SK-N-SH treated with all-trans-retinoic acid at 6 μM for 48 hours (cell line): ENCODE measurements at regions not wholly inside any gene's neighbourhood (a gene's known extent, or its start where the extent isn't known, plus 50 kb on each side); places are given as distances from the start of the nearest gene placed in this dataset.

Experiments used
- ATAC-seq: fragments of 200-7000 bp; cut with Tn5 transposase; 3 replicates; pipeline ENCODE4 v1.9.1; 2020; ENCODE audit warnings: mild to moderate bottlenecking, moderate library complexity
- ARNTL ChIP-seq: fragments of 450-650 bp; formaldehyde crosslinking; IDR thresholded peaks from 2 replicates; pipeline ENCODE4 v1.5.0; 2020; ENCODE audit warnings: low read depth, mild to moderate bottlenecking, moderate library complexity, borderline replicate concordance
- BACH2 ChIP-seq: fragments of 250-450 bp; sonication (Bioruptor Pico); IDR thresholded peaks from 2 replicates; pipeline ENCODE4 v1.9.0; 2021; ENCODE audit warnings: mild to moderate bottlenecking, borderline replicate concordance
- CSDC2 ChIP-seq: fragments of 250-450 bp; sonication (Bioruptor Pico); IDR thresholded peaks from 2 replicates; pipeline ENCODE4 v1.5.0; 2020; ENCODE audit warnings: mild to moderate bottlenecking, moderate library complexity
- ESRRG ChIP-seq: fragments of 250-450 bp; sonication (Bioruptor Pico); IDR thresholded peaks from 2 replicates; pipeline ENCODE4 v1.6.1; 2021; ENCODE audit warnings: mild to moderate bottlenecking
- GLIS3 ChIP-seq: fragments of 250-450 bp; sonication (Bioruptor Pico); IDR thresholded peaks from 2 replicates; pipeline ENCODE4 v1.5.0; 2020; ENCODE audit warnings: mild to moderate bottlenecking, moderate library complexity
- ISL1 ChIP-seq: fragments of 250-450 bp; sonication (Bioruptor Pico); IDR thresholded peaks from 2 replicates; pipeline ENCODE4 v2.1.2; 2022; ENCODE audit warnings: mild to moderate bottlenecking, moderate library complexity
- OSR1 ChIP-seq: fragments of 250-450 bp; sonication (Bioruptor Pico); IDR thresholded peaks from 2 replicates; pipeline ENCODE4 v1.8.0; 2022; ENCODE audit warnings: moderate library complexity, mild to moderate bottlenecking, inconsistent platforms
- PPARA ChIP-seq: fragments of 250-450 bp; sonication (Bioruptor Pico); IDR thresholded peaks from 2 replicates; pipeline ENCODE4 v1.5.0; 2020; ENCODE audit warnings: mild to moderate bottlenecking, borderline replicate concordance
- RARB ChIP-seq: fragments of 250-450 bp; sonication (Bioruptor Pico); IDR thresholded peaks from 2 replicates; pipeline ENCODE4 v1.8.0; 2021; ENCODE audit warnings: mild to moderate bottlenecking, moderate library complexity
- TCF4 ChIP-seq: fragments of 250-450 bp; sonication (Bioruptor Pico); IDR thresholded peaks from 2 replicates; pipeline ENCODE4 v1.8.0; 2021; ENCODE audit warnings: mild to moderate bottlenecking, moderate library complexity, borderline replicate concordance
- TOX ChIP-seq: fragments of 250-450 bp; sonication (Bioruptor Pico); IDR thresholded peaks from 2 replicates; pipeline ENCODE4 v1.8.0; 2021; ENCODE audit warnings: mild to moderate bottlenecking, moderate library complexity, borderline replicate concordance
- ZC3H10 ChIP-seq: fragments of 250-450 bp; sonication (Bioruptor Pico); IDR thresholded peaks from 2 replicates; pipeline ENCODE4 v1.5.1; 2021; ENCODE audit warnings: mild to moderate bottlenecking, moderate library complexity
- ZFP3 ChIP-seq: fragments of 250-450 bp; sonication (Bioruptor Pico); IDR thresholded peaks from 2 replicates; pipeline ENCODE4 v1.5.0; 2020; ENCODE audit warnings: mild to moderate bottlenecking, moderate library complexity
- ZFP30 ChIP-seq: fragments of 450-650 bp; formaldehyde crosslinking; IDR thresholded peaks from 2 replicates; pipeline ENCODE4 v1.5.0; 2022; ENCODE audit warnings: mild to moderate bottlenecking, moderate library complexity
- ZNF565 ChIP-seq: fragments of 450-650 bp; formaldehyde crosslinking; conservative IDR thresholded peaks from 2 replicates; pipeline ENCODE4 v1.5.0; 2020; ENCODE audit warnings: low read depth, mild to moderate bottlenecking, moderate library complexity
- ZNF70 ChIP-seq: fragments of 450-650 bp; formaldehyde crosslinking; IDR thresholded peaks from 2 replicates; pipeline ENCODE4 v1.5.0; 2020; ENCODE audit warnings: mild to moderate bottlenecking, moderate library complexity
- TF ChIP-seq, protein P1 (sequence below): fragments of 250-450 bp; sonication (Bioruptor Pico); IDR thresholded peaks from 2 replicates; pipeline ENCODE4 v1.8.0; 2021; ENCODE audit warnings: low read depth, mild to moderate bottlenecking, moderate library complexity, borderline replicate concordance
- TF ChIP-seq, protein P2 (sequence below): fragments of 250-450 bp; sonication (Bioruptor Pico); IDR thresholded peaks from 2 replicates; pipeline ENCODE4 v1.5.1; 2021; ENCODE audit warnings: mild to moderate bottlenecking, moderate library complexity
- TF ChIP-seq, protein P3 (sequence below): fragments of 250-450 bp; sonication (Bioruptor Pico); IDR thresholded peaks from 2 replicates; pipeline ENCODE4 v1.8.0; 2020; ENCODE audit warnings: mild to moderate bottlenecking, moderate library complexity, borderline replicate concordance
- TF ChIP-seq, protein P4 (sequence below): fragments of 250-450 bp; sonication (Bioruptor Pico); IDR thresholded peaks from 2 replicates; pipeline ENCODE4 v1.5.1; 2020; ENCODE audit warnings: low read depth, mild to moderate bottlenecking, moderate library complexity
- TF ChIP-seq, protein P5 (sequence below): fragments of 250-450 bp; sonication (Bioruptor Pico); IDR thresholded peaks from 2 replicates; pipeline ENCODE4 v1.5.0; 2020; ENCODE audit warnings: mild to moderate bottlenecking, moderate library complexity

DNA sequence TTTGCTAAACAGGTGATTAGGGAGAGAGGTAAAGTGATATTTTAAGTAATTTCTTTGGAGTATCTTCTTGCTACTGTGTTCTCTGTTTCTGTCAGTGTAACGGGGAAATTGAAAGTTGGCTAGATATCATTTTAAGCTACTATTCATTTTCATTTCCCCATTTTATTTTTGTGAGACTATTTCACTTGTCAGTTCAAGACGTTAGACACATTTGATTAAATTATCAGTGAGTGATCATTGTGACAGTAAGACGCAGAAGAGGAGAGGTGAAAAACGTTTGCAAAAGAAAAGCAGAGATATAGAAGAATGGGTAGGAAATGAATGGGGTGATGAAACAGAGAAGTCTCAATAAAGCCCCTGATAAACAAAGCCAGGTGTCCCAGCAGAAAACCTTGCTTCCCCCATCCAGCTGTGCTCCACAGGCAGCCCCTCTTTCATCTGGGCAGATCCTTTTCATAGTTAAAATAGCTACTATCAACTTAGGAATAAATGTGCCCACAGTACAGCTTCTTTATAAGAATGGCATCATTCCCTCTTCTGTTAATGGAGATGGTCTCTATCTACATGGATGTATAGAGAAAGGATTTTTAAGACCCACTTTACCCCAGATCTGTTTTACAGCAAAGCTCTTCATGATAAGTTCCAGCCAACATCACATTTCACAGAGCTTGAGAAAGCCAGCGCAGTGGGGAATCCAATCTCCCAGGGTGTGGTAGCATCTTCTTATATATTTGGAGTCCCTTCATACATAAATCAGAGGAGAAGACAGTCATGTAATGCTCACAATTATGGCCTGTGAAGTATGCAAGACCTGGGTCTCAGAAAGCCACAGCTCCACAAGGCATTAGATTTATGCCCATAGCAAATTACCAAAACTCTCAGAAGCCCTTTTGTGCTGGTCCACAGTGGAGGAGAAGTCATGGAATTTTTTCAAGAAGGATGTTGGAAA is 138.1 kb upstream of the ITGB1 start:
- TF ChIP-seq ZFP30 (CRISPR knock-in tag) (no peak), ARNTL (CRISPR knock-in tag) (no peak), ESRRG (CRISPR knock-in tag) (no peak), ZNF565 (CRISPR knock-in tag) (no peak), ZFP3 (no peak), ZNF70 (no peak), PPARA (CRISPR knock-in tag) (no peak), GLIS3 (CRISPR knock-in tag) (no peak), ZC3H10 (CRISPR knock-in tag) (no peak)
- TF ChIP-seq, protein P1, sequence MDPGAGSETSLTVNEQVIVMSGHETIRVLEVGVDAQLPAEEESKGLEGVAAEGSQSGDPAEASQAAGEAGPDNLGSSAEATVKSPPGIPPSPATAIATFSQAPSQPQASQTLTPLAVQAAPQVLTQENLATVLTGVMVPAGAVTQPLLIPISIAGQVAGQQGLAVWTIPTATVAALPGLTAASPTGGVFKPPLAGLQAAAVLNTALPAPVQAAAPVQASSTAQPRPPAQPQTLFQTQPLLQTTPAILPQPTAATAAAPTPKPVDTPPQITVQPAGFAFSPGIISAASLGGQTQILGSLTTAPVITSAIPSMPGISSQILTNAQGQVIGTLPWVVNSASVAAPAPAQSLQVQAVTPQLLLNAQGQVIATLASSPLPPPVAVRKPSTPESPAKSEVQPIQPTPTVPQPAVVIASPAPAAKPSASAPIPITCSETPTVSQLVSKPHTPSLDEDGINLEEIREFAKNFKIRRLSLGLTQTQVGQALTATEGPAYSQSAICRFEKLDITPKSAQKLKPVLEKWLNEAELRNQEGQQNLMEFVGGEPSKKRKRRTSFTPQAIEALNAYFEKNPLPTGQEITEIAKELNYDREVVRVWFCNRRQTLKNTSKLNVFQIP (CRISPR knock-in tag), result no peak
- TF ChIP-seq, protein P2, sequence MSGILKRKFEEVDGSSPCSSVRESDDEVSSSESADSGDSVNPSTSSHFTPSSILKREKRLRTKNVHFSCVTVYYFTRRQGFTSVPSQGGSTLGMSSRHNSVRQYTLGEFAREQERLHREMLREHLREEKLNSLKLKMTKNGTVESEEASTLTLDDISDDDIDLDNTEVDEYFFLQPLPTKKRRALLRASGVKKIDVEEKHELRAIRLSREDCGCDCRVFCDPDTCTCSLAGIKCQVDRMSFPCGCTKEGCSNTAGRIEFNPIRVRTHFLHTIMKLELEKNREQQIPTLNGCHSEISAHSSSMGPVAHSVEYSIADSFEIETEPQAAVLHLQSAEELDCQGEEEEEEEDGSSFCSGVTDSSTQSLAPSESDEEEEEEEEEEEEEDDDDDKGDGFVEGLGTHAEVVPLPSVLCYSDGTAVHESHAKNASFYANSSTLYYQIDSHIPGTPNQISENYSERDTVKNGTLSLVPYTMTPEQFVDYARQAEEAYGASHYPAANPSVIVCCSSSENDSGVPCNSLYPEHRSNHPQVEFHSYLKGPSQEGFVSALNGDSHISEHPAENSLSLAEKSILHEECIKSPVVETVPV (CRISPR knock-in tag), result no peak
- TF ChIP-seq, all 23 proteins: peak for 0
- no peak for ATAC-seq

DNA sequence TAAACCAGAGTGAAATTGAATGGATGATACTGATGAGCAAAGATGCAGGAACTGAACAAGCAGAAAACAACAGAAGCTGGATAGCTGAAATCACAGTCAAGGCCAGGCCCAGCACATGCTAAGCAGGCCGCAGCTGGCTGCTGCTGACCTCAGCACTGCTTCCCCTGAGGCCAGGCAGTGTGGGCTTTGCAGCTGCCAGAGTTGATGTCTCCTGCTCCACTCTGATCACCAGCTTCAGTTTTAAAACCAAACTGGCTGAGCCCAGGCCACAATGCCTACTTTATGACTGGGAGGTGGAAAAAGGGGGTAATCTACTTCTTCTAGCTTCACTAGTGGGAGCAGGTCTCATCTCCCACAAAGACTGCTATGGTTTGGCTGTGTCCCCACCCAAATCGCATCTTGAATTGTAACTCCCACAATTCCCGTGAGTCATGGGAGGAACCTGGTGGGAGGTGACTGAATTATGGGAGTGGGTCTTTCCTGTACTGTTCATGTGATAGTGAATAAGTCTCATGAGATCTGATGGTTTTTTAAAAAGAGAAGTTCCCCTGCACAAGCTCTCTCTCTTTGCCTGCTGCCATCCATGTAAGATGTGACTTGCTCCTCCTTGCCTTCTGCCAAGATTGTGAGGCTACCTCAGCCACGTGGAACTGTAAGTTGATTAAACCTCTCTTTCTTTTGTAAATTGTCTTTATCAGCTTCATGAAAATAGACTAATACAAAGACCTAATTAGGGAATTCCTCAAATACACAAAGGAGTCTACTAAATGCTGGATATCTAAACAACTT is 136.4 kb upstream of the ITGB1 start:
- TF ChIP-seq, protein P2 (CRISPR knock-in tag), result no peak
- TF ChIP-seq TCF4 (CRISPR knock-in tag), result no peak
- no peak for TF ChIP-seq ESRRG (CRISPR knock-in tag)
- TF ChIP-seq OSR1 (CRISPR knock-in tag), result no peak
- TF ChIP-seq ISL1 (CRISPR knock-in tag), result no peak
- no peak for TF ChIP-seq ZC3H10 (CRISPR knock-in tag)
- TF ChIP-seq, protein P3, sequence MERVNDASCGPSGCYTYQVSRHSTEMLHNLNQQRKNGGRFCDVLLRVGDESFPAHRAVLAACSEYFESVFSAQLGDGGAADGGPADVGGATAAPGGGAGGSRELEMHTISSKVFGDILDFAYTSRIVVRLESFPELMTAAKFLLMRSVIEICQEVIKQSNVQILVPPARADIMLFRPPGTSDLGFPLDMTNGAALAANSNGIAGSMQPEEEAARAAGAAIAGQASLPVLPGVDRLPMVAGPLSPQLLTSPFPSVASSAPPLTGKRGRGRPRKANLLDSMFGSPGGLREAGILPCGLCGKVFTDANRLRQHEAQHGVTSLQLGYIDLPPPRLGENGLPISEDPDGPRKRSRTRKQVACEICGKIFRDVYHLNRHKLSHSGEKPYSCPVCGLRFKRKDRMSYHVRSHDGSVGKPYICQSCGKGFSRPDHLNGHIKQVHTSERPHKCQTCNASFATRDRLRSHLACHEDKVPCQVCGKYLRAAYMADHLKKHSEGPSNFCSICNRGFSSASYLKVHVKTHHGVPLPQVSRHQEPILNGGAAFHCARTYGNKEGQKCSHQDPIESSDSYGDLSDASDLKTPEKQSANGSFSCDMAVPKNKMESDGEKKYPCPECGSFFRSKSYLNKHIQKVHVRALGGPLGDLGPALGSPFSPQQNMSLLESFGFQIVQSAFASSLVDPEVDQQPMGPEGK (CRISPR knock-in tag), result no peak
- no peak for ATAC-seq

DNA sequence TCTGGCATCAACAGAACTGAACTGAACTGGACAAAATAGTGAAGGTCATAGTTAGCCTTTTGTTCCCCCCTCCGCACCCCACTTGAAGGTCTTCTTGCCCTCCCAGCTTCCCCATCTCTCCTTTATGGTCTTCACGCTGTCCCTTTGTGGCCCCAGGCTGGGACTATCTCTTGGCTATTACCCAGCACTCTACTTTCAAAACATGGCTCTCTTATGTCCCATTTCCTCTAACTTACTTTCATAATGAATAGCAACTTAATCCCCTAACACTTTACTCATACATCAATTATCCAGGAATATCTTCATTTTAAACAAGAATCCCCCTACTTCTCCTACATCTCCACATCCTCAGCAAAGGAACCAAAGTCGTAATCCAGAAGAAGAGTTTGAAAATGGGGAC is 135.3 kb upstream of the ITGB1 start:
- ATAC-seq, result no peak

DNA sequence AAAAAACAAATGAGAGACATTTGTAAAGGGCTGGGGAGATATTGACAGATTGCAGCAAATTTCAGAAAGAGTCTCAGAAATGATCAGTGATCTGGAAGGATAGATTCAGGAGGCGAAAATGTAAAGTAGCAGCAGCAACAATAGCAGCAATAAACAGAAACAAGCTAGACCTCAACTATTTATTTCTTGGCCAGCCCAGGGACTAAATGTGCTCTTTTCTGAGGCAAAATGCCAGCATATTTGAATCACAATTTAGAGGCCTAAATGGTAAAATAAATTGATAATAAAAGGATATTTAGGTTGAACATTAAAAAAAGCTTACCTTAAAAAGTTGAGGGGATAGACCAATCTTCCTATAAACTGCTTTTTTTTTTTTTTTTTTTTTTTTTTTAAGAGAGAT is 134.6 kb upstream of the ITGB1 start:
- ATAC-seq, result no peak
- no peak for TF ChIP-seq ZFP30 (CRISPR knock-in tag)
- no peak for TF ChIP-seq CSDC2 (CRISPR knock-in tag)

More for the DNA sequence above, 135.3 kb upstream of the ITGB1 start:
- TF ChIP-seq ESRRG (CRISPR knock-in tag) (no peak), BACH2 (CRISPR knock-in tag) (no peak), PPARA (CRISPR knock-in tag) (no peak)

DNA sequence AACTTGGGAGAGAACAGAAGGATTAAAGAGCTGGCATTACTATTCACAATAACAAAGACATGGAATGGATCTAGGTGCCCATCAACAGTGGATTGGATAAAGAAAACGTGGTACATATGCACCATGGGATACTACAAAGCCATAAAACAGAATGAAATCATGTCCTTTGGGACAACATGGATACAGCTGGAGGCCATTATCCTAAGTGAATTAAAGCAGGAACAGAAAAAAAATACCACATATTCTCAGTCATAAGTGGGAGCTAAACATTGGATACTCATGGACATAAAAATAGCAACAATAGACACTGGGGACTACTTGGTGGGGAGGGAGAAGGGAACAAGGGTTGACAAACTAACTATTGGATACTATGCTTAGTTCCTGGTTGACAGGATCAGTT is 133.2 kb upstream of the ITGB1 start:
- ATAC-seq, result no peak
- TF ChIP-seq GLIS3 (CRISPR knock-in tag) (no peak), ARNTL (CRISPR knock-in tag) (no peak), TCF4 (CRISPR knock-in tag) (no peak), RARB (CRISPR knock-in tag) (no peak), TOX (CRISPR knock-in tag) (no peak), OSR1 (CRISPR knock-in tag) (no peak), ESRRG (CRISPR knock-in tag) (no peak), ZFP30 (CRISPR knock-in tag) (no peak)
- TF ChIP-seq, protein P4, sequence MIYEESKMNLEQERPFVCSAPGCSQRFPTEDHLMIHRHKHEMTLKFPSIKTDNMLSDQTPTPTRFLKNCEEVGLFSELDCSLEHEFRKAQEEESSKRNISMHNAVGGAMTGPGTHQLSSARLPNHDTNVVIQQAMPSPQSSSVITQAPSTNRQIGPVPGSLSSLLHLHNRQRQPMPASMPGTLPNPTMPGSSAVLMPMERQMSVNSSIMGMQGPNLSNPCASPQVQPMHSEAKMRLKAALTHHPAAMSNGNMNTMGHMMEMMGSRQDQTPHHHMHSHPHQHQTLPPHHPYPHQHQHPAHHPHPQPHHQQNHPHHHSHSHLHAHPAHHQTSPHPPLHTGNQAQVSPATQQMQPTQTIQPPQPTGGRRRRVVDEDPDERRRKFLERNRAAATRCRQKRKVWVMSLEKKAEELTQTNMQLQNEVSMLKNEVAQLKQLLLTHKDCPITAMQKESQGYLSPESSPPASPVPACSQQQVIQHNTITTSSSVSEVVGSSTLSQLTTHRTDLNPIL, result no peak
- TF ChIP-seq, protein P5, sequence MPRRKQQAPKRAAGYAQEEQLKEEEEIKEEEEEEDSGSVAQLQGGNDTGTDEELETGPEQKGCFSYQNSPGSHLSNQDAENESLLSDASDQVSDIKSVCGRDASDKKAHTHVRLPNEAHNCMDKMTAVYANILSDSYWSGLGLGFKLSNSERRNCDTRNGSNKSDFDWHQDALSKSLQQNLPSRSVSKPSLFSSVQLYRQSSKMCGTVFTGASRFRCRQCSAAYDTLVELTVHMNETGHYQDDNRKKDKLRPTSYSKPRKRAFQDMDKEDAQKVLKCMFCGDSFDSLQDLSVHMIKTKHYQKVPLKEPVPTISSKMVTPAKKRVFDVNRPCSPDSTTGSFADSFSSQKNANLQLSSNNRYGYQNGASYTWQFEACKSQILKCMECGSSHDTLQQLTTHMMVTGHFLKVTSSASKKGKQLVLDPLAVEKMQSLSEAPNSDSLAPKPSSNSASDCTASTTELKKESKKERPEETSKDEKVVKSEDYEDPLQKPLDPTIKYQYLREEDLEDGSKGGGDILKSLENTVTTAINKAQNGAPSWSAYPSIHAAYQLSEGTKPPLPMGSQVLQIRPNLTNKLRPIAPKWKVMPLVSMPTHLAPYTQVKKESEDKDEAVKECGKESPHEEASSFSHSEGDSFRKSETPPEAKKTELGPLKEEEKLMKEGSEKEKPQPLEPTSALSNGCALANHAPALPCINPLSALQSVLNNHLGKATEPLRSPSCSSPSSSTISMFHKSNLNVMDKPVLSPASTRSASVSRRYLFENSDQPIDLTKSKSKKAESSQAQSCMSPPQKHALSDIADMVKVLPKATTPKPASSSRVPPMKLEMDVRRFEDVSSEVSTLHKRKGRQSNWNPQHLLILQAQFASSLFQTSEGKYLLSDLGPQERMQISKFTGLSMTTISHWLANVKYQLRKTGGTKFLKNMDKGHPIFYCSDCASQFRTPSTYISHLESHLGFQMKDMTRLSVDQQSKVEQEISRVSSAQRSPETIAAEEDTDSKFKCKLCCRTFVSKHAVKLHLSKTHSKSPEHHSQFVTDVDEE, result no peak
